HepG2 (cell line): ENCODE measurements at regions not wholly inside any gene's neighbourhood (a gene's known extent, or its start where the extent isn't known, plus 50 kb on each side); places are given as distances from the start of the nearest gene placed in this dataset.
A peak's percentile ranks its signal among the peaks of the same experiment; 100 is the strongest.

Experiments
- ATAC-seq: fragments of 200-7000 bp; cut with Tn5 transposase; 3 replicates; pipeline ENCODE4 v1.9.1; 2020; ENCODE audit warnings: mild to moderate bottlenecking, moderate library complexity
- BruUV-seq: library from RNA; stranded (reverse); fragments of 400-500 nt; replicated peaks from 2 replicates; lab custom pipeline; 2021; lab: Mats Ljungman, UMichigan
- CTCF ChIA-PET: fragments of 300-600 bp; formaldehyde crosslinking; extraction: SDS; loops from one replicate; lab custom pipeline; 2021; ENCODE audit warnings: low total read pairs, inconsistent platforms, low intra/inter-chr PET ratio; lab: Yijun Ruan, JAX
- POLR2A ChIA-PET: fragments of 350-600 bp; sonication (Branson Sonifier 250); formaldehyde crosslinking; loops from one replicate; lab custom pipeline; 2020; ENCODE audit warnings: antibody characterized with exemption, inconsistent platforms; lab: Yijun Ruan, JAX
- DNase-seq: peaks from one replicate; pipeline ENCODE4 v3.0.0-alpha.2; 2015; ENCODE audit warnings: low spot score
- FAIRE-seq: peaks from 3 replicates; lab custom pipeline; 2011; peaks lifted over from hg19 to GRCh38; lab: Jason Lieb, UNC
- H2AFZ ChIP-seq: one replicate; pipeline ENCODE4 v1.6.1; 2011; ENCODE audit warnings: low read length, inconsistent platforms
- H3K27ac ChIP-seq: fragments of 300-600 bp; 3 replicates; pipeline ENCODE4 v1.8.0; 2011; ENCODE audit warnings: mixed run types, mild to moderate bottlenecking, mixed read lengths, low read length, inconsistent platforms; ENCODE audit not compliant: insufficient read depth; ENCODE audit errors: extremely low read length
- H3K27me3 ChIP-seq, 2 experiments: fragments of 200-600 bp in 1 of 2; 2 replicates in 1 of 2; 3 replicates in 1 of 2; pipeline versions ENCODE4 v1.6.0 to v1.8.0; 2011; ENCODE audit warnings: low read length in 2 of 2, mild to moderate bottlenecking in 2 of 2, moderate library complexity in 2 of 2, inconsistent platforms in 1 of 2; ENCODE audit not compliant: insufficient read depth in 2 of 2, control insufficient read depth in 1 of 2
- H3K36me3 ChIP-seq, 2 experiments: fragments of 200-600 bp in 1 of 2; replicated peaks in 1 of 2; 2 replicates in 1 of 2; 3 replicates in 1 of 2; pipeline versions ENCODE4 v1.5.1 to v1.8.0; 2011; ENCODE audit warnings: low read length in 2 of 2, inconsistent platforms in 1 of 2; ENCODE audit not compliant: insufficient read depth in 2 of 2, control insufficient read depth in 1 of 2
- H3K4me1 ChIP-seq: 2 replicates; pipeline ENCODE4 v1.5.1; 2012; ENCODE audit warnings: low read length, inconsistent platforms; ENCODE audit not compliant: insufficient read depth
- H3K4me2 ChIP-seq: 2 replicates; pipeline ENCODE4 v1.6.0; 2011; ENCODE audit warnings: low read depth, low read length, inconsistent platforms
- H3K4me3 ChIP-seq, 3 experiments: fragments of 200-600 bp in 1 of 3; sonication (generic), shearing (Covaris generic) in 1 of 3; replicated peaks in 1 of 3; 2 replicates each; pipeline ENCODE4 v1.5.1; 2011 to 2016; ENCODE audit warnings: low read length in 3 of 3, inconsistent platforms in 2 of 3, low read depth in 2 of 3, mild to moderate bottlenecking in 2 of 3, control low read depth in 1 of 3, mixed read lengths in 1 of 3; ENCODE audit not compliant: insufficient read depth in 1 of 3
- H3K79me2 ChIP-seq: one replicate; pipeline ENCODE4 v1.6.1; 2011; ENCODE audit warnings: low read length, inconsistent platforms; ENCODE audit not compliant: insufficient read depth
- H3K9ac ChIP-seq: 2 replicates; pipeline ENCODE4 v1.6.0; 2011; ENCODE audit warnings: mild to moderate bottlenecking, low read depth, low read length, inconsistent platforms; ENCODE audit not compliant: insufficient read depth
- H3K9me3 ChIP-seq: 2 replicates; pipeline ENCODE4 v1.5.1; 2012; ENCODE audit warnings: mild to moderate bottlenecking, low read length
- H4K20me1 ChIP-seq: 2 replicates; pipeline ENCODE4 v1.6.0; 2011; ENCODE audit warnings: inconsistent platforms, mild to moderate bottlenecking, low read length, moderate library complexity; ENCODE audit not compliant: insufficient read depth
- MAFF ChIP-seq: IDR thresholded peaks from 2 replicates; pipeline ENCODE4 v1.6.1; 2011; ENCODE audit warnings: low read depth, low read length, improper control_type of control experiment
- MAFK ChIP-seq, 2 experiments: IDR thresholded peaks in 1 of 2; conservative IDR thresholded peaks in 1 of 2; 2 replicates each; pipeline ENCODE4 v1.6.1; 2011; ENCODE audit warnings: improper control_type of control experiment in 2 of 2, low read length in 2 of 2
- RERE ChIP-seq: IDR thresholded peaks from 2 replicates; pipeline ENCODE4 v1.6.1; 2016; ENCODE audit warnings: low read depth, missing genetic modification reagents, missing compliant biosample characterization
- ZBTB37 ChIP-seq: sonication (generic); formaldehyde crosslinking; IDR thresholded peaks from 2 replicates; pipeline ENCODE4 v1.4.0; 2020; ENCODE audit warnings: mild to moderate bottlenecking, missing genetic modification reagents
- ZNF883 ChIP-seq: sonication (generic); formaldehyde crosslinking; IDR thresholded peaks from 2 replicates; pipeline ENCODE4 v1.5.1; 2020; ENCODE audit warnings: mild to moderate bottlenecking, missing genetic modification reagents; ENCODE audit errors: not compliant biosample characterization
- ZUFSP ChIP-seq: sonication (generic); formaldehyde crosslinking; IDR thresholded peaks from 2 replicates; pipeline ENCODE4 v1.9.0; 2021; ENCODE audit warnings: missing genetic modification reagents, mild to moderate bottlenecking, borderline replicate concordance
- WGBS: methylation state at CpG from one replicate; pipeline ENCODE4 v1.1.6; 2017; ENCODE audit warnings: low lambda C conversion rate; 5-methylcytosine and 5-hydroxymethylcytosine counted together
- in situ Hi-C: cut with HindIII; loops from 2 replicates; pipeline ENCODE4 v1.10.0; 2017; ENCODE audit warnings: low pct_unique_long_range_greater_than_20kb; ENCODE audit not compliant: extremely low pct_ligation_motif_present
- intact Hi-C: fragments of 100-400 bp; cut with micrococcal nuclease; formaldehyde crosslinking; loops from one replicate; pipeline ENCODE4 v1.10.0; 2022; ENCODE audit not compliant: unreplicated experiment

- no peak overlapping the region for H3K4me2 ChIP-seq
- WGBS, result 4% methylated on average over 2 of the region's 2 CpGs
- no peaks in the 10 kb centered on the region for H3K4me1 ChIP-seq
- BruUV-seq, result no TSS peak
- DNase-seq (no peak), ATAC-seq (no peak), FAIRE-seq (no peak)
- H3K9ac ChIP-seq, result no peak overlapping the region
- no peak overlapping the region for H3K27ac ChIP-seq
- H3K9me3 ChIP-seq, result no peaks in the 10 kb centered on the region
- no peak overlapping the region for H2AFZ ChIP-seq
- ChIA-PET POLR2A (no interaction called here), CTCF (no interaction called here)
- intact Hi-C loops (no loop called here), in situ Hi-C loops (no loop called here)
- H3K79me2 ChIP-seq, result no peaks in the 10 kb centered on the region
- H3K4me3 ChIP-seq, result no peak overlapping the region
- H3K27me3 ChIP-seq, result no peaks in the 10 kb centered on the region
- TF ChIP-seq ZNF883 (CRISPR knock-in tag) (no peak), MAFK (conservative IDR thresholded peaks at IDR 0.05 in 1 of 2, IDR thresholded peaks at IDR 0.05 in 1 of 2; ENCODE audit: low read length in 2 of 2) (peak in 1 of 2 experiments; percentile 46; a peak in 2 of 4 replicates), RERE (CRISPR knock-in tag) (no peak), MAFF (0 out of 2 replicates have a peak, but pooled peaks have one; percentile 12), ZBTB37 (CRISPR knock-in tag) (no peak), ZUFSP (CRISPR knock-in tag) (no peak)
- no peaks in the 10 kb centered on the region for H4K20me1 ChIP-seq
- H3K36me3 ChIP-seq, result no peaks in the 10 kb centered on the region
Measured at GRCh38 chr6:66965227-66965626, 1258.2 kb upstream of the EYS start.
